ENCODE measurements at regions not wholly inside any gene's neighbourhood (a gene's known extent, or its start where the extent isn't known, plus 50 kb on each side); places are given as distances from the start of the nearest gene placed in this dataset.
"Not testable (repeated sequence)": the region's sequence is repeated elsewhere in the genome, so short reads cannot be mapped to it uniquely, and the experiment has no call there.

DNA sequence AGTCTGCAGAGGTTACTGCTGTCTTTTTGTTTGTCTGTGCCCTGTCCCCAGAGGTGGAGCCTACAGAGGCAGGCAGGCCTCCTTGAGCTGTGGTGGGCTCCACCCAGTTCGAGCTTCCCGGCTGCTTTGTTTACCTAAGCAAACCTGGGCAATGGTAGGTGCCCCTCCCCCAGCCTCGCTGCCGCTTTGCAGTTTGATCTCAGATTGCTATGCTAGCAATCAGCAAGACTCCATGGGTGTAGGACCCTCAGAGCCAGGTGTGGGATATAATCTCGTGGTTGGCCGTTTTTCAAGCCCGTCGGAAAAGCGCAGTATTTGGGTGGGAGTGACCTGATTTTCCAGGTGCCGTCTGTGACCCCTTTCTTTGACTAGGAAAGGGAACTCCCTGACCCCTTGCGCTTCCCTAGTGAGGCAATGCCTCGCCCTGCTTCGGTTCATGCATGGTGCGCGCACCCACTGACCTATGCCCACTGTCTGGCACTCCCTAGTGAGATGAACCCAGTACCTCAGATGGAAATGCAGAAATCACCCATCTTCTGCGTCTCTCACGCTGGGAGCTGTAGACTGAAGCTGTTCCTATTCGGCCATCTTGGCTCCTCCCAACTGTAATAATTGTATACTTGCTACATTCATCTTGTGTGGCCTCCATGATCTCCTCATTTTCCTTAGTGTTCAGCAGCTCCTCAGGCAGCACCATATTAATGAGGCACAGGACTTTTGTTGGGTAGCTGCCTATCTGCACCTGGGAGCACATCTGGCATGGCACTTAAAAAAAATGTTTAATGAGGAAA, 391.4 kb downstream of the BCKDHB start:
- H3K36me3 ChIP-seq (ENCODE audit: insufficient read depth); H3F3A ChIP-seq (replicated peaks; ENCODE audit: low read depth); H3K27ac ChIP-seq (ENCODE audit: low read depth); H4K20me1 ChIP-seq (replicated peaks; ENCODE audit: insufficient read depth); H3K4me3 Mint-ChIP-seq; H3K27ac Mint-ChIP-seq; H3K79me2 ChIP-seq (replicated peaks; ENCODE audit: insufficient read depth); H3K27me3 ChIP-seq (ENCODE audit: insufficient read depth); H3K27me3 Mint-ChIP-seq (ENCODE audit: insufficient read depth, low read depth, poor library complexity); ATAC-seq: not testable (repeated sequence)
- Histone ChIP-seq H3K9me2 (ENCODE audit: insufficient read depth) (peaks cover 10% of the 10 kb centered on the region; the same call in 1 of the 2 replicates), H3K4me3 (peak overlapping the region; percentile 34; the same call in 1 of the 2 replicates), H3K4me2 (peak overlapping the region; percentile 60), H3K4me1 (ENCODE audit: insufficient read depth) (peaks cover 18% of the 10 kb centered on the region; the same call in 1 of the 2 replicates), H2AFZ (peak overlapping the region; percentile 92)
- DNase-seq (ENCODE audit: low spot score): peak; percentile 24
- Mint-ChIP-seq H3K9me3 (peaks cover 14% of the 10 kb centered on the region; the same call in 1 of the 3 replicates), H3K36me3 (ENCODE audit: low read depth) (peaks cover 13% of the 10 kb centered on the region), H3K4me1 (peaks cover 22% of the 10 kb centered on the region)

DNA sequence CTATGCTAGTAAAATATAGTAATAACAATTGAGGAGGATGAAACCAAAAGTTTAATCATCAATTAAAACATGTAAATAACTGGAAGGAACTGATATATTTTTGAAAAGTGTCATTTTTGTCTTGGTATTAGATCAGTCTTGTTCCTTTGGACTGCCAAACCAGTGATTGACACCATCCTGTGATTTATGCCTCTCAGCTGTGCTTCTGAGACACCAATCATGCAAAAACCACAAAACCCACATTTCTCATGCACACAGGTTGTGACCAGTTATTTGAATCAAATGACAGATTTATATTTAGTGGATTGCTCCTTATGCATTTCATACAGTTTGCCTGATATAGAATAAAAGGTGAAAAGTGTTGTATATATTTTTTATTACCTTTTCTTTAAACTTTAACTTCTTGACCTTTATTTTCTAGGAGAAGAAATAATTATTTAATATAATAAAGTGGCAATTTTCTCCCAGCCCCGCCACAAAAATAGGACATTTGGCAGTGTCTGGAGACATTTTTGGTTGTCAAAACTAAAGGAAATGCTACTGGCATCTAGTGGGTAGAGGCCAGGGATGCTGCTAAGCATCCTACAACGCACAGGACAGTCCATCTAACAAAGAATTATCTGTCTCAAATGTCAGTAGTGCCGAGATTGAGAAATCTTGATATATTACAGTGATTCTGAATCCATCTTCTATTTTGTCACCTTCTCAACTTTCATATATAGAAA, 383.6 kb downstream of the BCKDHB start:
- H3K27me3 Mint-ChIP-seq (ENCODE audit: insufficient read depth, low read depth, poor library complexity): peaks cover 2% of the 10 kb centered on the region
- no peak for DNase-seq (ENCODE audit: low spot score)
- no peak overlapping the region for H3K4me3 Mint-ChIP-seq
- H3K36me3 ChIP-seq (ENCODE audit: insufficient read depth): no peaks in the 10 kb centered on the region
- no peak for ATAC-seq
- no peaks in the 10 kb centered on the region for H3K4me1 ChIP-seq (ENCODE audit: insufficient read depth)
- H4K20me1 ChIP-seq (replicated peaks; ENCODE audit: insufficient read depth): no peaks in the 10 kb centered on the region
- H3K4me3 ChIP-seq: no peak overlapping the region
- no peaks in the 10 kb centered on the region for H3F3A ChIP-seq (replicated peaks; ENCODE audit: low read depth)
- H2AFZ ChIP-seq: no peak overlapping the region
- H3K27ac ChIP-seq (ENCODE audit: low read depth): no peak overlapping the region
- TF ChIP-seq, protein P1, sequence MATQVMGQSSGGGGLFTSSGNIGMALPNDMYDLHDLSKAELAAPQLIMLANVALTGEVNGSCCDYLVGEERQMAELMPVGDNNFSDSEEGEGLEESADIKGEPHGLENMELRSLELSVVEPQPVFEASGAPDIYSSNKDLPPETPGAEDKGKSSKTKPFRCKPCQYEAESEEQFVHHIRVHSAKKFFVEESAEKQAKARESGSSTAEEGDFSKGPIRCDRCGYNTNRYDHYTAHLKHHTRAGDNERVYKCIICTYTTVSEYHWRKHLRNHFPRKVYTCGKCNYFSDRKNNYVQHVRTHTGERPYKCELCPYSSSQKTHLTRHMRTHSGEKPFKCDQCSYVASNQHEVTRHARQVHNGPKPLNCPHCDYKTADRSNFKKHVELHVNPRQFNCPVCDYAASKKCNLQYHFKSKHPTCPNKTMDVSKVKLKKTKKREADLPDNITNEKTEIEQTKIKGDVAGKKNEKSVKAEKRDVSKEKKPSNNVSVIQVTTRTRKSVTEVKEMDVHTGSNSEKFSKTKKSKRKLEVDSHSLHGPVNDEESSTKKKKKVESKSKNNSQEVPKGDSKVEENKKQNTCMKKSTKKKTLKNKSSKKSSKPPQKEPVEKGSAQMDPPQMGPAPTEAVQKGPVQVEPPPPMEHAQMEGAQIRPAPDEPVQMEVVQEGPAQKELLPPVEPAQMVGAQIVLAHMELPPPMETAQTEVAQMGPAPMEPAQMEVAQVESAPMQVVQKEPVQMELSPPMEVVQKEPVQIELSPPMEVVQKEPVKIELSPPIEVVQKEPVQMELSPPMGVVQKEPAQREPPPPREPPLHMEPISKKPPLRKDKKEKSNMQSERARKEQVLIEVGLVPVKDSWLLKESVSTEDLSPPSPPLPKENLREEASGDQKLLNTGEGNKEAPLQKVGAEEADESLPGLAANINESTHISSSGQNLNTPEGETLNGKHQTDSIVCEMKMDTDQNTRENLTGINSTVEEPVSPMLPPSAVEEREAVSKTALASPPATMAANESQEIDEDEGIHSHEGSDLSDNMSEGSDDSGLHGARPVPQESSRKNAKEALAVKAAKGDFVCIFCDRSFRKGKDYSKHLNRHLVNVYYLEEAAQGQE (IDR thresholded peaks at IDR 0.05; ENCODE audit: unreplicated experiment): no peak
- TF ChIP-seq ZNF114 (CRISPR knock-in tag; IDR thresholded peaks at IDR 0.05) (no peak), CREB1 (CRISPR knock-in tag; IDR thresholded peaks at IDR 0.05; ENCODE audit: low read depth) (no peak), JUNB (IDR thresholded peaks at IDR 0.05; ENCODE audit: unreplicated experiment) (no peak), ZNF331 (CRISPR knock-in tag; IDR thresholded peaks at IDR 0.05; ENCODE audit: low read depth) (no peak), NANOG (IDR thresholded peaks at IDR 0.05; ENCODE audit: borderline replicate concordance) (no peak), POLR2AphosphoS5 (IDR thresholded peaks at IDR 0.05; ENCODE audit: low read depth) (no peak), EZH2 (IDR thresholded peaks at IDR 0.05; ENCODE audit: low read depth, unreplicated experiment) (no peak)
- TF ChIP-seq, protein P2, sequence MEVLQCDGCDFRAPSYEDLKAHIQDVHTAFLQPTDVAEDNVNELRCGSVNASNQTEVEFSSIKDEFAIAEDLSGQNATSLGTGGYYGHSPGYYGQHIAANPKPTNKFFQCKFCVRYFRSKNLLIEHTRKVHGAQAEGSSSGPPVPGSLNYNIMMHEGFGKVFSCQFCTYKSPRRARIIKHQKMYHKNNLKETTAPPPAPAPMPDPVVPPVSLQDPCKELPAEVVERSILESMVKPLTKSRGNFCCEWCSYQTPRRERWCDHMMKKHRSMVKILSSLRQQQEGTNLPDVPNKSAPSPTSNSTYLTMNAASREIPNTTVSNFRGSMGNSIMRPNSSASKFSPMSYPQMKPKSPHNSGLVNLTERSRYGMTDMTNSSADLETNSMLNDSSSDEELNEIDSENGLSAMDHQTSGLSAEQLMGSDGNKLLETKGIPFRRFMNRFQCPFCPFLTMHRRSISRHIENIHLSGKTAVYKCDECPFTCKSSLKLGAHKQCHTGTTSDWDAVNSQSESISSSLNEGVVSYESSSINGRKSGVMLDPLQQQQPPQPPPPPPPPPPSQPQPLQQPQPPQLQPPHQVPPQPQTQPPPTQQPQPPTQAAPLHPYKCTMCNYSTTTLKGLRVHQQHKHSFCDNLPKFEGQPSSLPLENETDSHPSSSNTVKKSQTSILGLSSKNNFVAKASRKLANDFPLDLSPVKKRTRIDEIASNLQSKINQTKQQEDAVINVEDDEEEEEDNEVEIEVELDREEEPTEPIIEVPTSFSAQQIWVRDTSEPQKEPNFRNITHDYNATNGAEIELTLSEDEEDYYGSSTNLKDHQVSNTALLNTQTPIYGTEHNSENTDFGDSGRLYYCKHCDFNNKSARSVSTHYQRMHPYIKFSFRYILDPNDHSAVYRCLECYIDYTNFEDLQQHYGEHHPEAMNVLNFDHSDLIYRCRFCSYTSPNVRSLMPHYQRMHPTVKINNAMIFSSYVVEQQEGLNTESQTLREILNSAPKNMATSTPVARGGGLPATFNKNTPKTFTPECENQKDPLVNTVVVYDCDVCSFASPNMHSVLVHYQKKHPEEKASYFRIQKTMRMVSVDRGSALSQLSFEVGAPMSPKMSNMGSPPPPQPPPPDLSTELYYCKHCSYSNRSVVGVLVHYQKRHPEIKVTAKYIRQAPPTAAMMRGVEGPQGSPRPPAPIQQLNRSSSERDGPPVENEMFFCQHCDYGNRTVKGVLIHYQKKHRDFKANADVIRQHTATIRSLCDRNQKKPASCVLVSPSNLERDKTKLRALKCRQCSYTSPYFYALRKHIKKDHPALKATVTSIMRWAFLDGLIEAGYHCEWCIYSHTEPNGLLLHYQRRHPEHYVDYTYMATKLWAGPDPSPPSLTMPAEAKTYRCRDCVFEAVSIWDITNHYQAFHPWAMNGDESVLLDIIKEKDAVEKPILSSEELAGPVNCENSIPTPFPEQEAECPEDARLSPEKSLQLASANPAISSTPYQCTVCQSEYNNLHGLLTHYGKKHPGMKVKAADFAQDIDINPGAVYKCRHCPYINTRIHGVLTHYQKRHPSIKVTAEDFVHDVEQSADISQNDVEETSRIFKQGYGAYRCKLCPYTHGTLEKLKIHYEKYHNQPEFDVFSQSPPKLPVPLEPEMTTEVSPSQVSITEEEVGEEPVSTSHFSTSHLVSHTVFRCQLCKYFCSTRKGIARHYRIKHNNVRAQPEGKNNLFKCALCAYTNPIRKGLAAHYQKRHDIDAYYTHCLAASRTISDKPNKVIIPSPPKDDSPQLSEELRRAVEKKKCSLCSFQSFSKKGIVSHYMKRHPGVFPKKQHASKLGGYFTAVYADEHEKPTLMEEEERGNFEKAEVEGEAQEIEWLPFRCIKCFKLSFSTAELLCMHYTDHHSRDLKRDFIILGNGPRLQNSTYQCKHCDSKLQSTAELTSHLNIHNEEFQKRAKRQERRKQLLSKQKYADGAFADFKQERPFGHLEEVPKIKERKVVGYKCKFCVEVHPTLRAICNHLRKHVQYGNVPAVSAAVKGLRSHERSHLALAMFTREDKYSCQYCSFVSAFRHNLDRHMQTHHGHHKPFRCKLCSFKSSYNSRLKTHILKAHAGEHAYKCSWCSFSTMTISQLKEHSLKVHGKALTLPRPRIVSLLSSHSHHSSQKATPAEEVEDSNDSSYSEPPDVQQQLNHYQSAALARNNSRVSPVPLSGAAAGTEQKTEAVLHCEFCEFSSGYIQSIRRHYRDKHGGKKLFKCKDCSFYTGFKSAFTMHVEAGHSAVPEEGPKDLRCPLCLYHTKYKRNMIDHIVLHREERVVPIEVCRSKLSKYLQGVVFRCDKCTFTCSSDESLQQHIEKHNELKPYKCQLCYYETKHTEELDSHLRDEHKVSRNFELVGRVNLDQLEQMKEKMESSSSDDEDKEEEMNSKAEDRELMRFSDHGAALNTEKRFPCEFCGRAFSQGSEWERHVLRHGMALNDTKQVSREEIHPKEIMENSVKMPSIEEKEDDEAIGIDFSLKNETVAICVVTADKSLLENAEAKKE (CRISPR knock-in tag; IDR thresholded peaks at IDR 0.05): no peak
- peaks cover 3% of the 10 kb centered on the region; the same call in 1 of the 3 replicates for H3K9me3 Mint-ChIP-seq
- H3K9me2 ChIP-seq (ENCODE audit: insufficient read depth): 0 out of 2 replicates have a peak, but pooled peaks cover 2% of the 10 kb centered on the region
- peaks cover 3% of the 10 kb centered on the region; the same call in 1 of the 3 replicates for H3K4me1 Mint-ChIP-seq
- no peak overlapping the region for H3K4me2 ChIP-seq
- H3K79me2 ChIP-seq (replicated peaks; ENCODE audit: insufficient read depth): no peaks in the 10 kb centered on the region
- H3K36me3 Mint-ChIP-seq (ENCODE audit: low read depth): no peaks in the 10 kb centered on the region; the same call in 2 of the 3 replicates
- no peaks in the 10 kb centered on the region for H3K27me3 ChIP-seq (ENCODE audit: insufficient read depth)
- no peak overlapping the region for H3K27ac Mint-ChIP-seq

Data from GM23338 (cell line).